GM12892 (cell line): ENCODE measurements at regions not wholly inside any gene's neighbourhood (a gene's known extent, or its start where the extent isn't known, plus 50 kb on each side); places are given as distances from the start of the nearest gene placed in this dataset.

Experiments used
- POLR2A ChIP-seq: IDR thresholded peaks from 2 replicates; pipeline ENCODE4 v1.6.1; 2011; ENCODE audit warnings: low read depth, low read length, control low read depth
- POLR2AphosphoS5 ChIP-seq: IDR thresholded peaks from 2 replicates; pipeline ENCODE4 v1.6.1; 2011; ENCODE audit warnings: low read depth, low read length, control low read depth

DNA sequence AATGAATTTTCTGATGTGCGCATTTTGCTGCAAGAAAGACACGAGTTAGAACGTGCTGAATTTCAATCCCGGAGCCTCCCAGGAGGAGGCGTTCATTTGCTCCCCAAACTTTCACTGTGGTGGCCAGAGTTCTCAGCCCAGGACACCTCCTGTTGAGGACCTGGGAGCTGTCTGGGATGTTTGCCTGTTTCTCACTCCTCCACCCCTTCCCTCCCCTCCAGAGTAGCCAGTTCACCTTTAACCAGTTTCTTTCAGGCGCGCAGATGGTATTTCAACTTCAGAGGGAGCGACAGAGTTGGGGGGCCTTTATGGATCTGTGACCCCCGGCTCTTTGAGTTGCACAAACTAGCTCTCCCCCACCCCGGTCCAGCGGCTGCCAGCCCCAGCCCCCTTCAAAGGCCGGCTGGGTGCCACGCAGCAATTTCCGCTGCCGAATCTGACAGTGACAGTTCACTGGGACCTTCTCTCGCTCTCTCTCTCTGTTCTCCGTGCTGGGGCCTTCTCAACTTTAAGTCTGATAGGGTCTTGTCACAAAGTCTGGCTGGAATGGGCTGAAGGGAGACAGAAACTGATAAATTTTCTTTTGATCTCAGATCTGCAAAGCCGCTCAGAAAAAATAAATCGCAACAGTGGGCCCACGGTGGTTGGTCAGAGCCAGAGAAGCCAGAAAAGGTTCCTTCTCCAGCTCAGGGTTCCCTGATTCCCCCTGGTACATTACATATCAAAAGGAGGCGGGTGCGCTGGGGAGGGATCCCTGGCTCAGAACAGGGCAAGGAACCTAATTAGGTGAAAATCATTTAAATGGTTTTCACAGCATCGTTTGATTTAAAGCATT is 100.0 kb upstream of the STX18 start:
- TF ChIP-seq POLR2A = no peak
- TF ChIP-seq POLR2AphosphoS5 = no peak
